Heart right ventricle (tissue), 16 donors: ENCODE measurements at regions not wholly inside any gene's neighbourhood (a gene's known extent, or its start where the extent isn't known, plus 50 kb on each side); places are given as distances from the start of the nearest gene placed in this dataset.

Experiments used
- ATAC-seq, 8 donors: fragments of 200-7000 bp; cut with Tn5 transposase; one replicate each; pipeline ENCODE4 v1.9.1; 2020; ENCODE audit warnings: mild to moderate bottlenecking in 8 of 8, moderate library complexity in 8 of 8, moderate number of reproducible peaks in 1 of 8
- DNase-seq, 2 donors: peaks; one replicate each; pipeline ENCODE4 v3.0.0-alpha.2; 2020
- H3K27ac ChIP-seq, 10 donors: fragments of 200-600 bp; sonication (generic) in 2 of 10; one replicate each; pipeline versions ENCODE4 v1.5.0 to v1.8.0; 2020 to 2022; ENCODE audit warnings: mild to moderate bottlenecking in 3 of 10
- H3K27me3 ChIP-seq, 7 donors: fragments of 200-600 bp; one replicate each; pipeline ENCODE4 v1.8.0; 2021 to 2022; ENCODE audit warnings: mild to moderate bottlenecking in 2 of 7
- H3K36me3 ChIP-seq, 9 donors: fragments of 200-600 bp; sonication (generic) in 1 of 9; one replicate each; pipeline versions ENCODE4 v1.5.0 to v1.8.0; 2020 to 2022; ENCODE audit warnings: mild to moderate bottlenecking in 2 of 9
- H3K4me1 ChIP-seq, 9 donors: fragments of 200-600 bp; sonication (generic) in 1 of 9; one replicate each; pipeline versions ENCODE4 v1.5.0 to v1.8.0; 2020 to 2022; ENCODE audit warnings: mild to moderate bottlenecking in 4 of 9
- H3K4me3 ChIP-seq, 10 donors: fragments of 200-600 bp; sonication (generic) in 2 of 10; one replicate each; pipeline versions ENCODE4 v1.5.0 to v1.8.0; 2020 to 2022; ENCODE audit warnings: mild to moderate bottlenecking in 7 of 10, moderate library complexity in 2 of 10
- H3K9me3 ChIP-seq, 11 donors: fragments of 200-600 bp in 10 of 11; sonication (generic) in 2 of 11; one replicate each; pipeline versions ENCODE4 v1.5.0 to v1.8.0; 2013 to 2022; ENCODE audit warnings: mild to moderate bottlenecking in 2 of 11, control low read depth in 1 of 11, moderate library complexity in 1 of 11
- CTCF ChIP-seq, 9 donors: fragments of 200-600 bp; sonication (generic) in 2 of 9; IDR thresholded peaks; one replicate each; pipeline versions ENCODE4 v1.5.0 to v1.8.0; 2021 to 2022; ENCODE audit warnings: antibody characterized with exemption in 9 of 9, mild to moderate bottlenecking in 5 of 9, moderate library complexity in 1 of 9
- WGBS, 2 donors: extraction: QIAGEN DNeasy Blood & Tissue Kit; methylation state at CpG; one replicate each; pipeline ENCODE4 v1.1.7; 2013; ENCODE audit warnings: inconsistent platforms in 1 of 2; 5-methylcytosine and 5-hydroxymethylcytosine counted together
- intact Hi-C, 10 donors: fragments of 100-400 bp; cut with DNase I; formaldehyde crosslinking; loops; one replicate each; pipeline versions ENCODE4 v1.11.1 to v1.14.2; 2022
- donor health status: Arrhythmogenic right ventricular cardiomyopathy.
- donor health status: ischemic (EF 13 %, LVEDD 7.1; RV severe dilation, severe dysfunction).
- donor health status: healthy with polysubstance abuse.
- donor health status: DM: no; HTN: yes; CAD: no.
- donor health status: DM: no; HTN: no; CAD: no.
- donor health status: ischemic (EF 25% LVEDD 6.9; RV normal size, moderate dysfunction).
- donor health status: ischemic (EF 25% LVEDD 5.7; RV mildly dilated, moderate dysfunction).
- donor health status: healthy.
- donor health status: DM: yes; HTN: yes; CAD: no.
- donor health status: Ischemic cardiomyopathy.
- donor health status: ischemic (EF 35%, LVEDD 5.7; RV mildly dilated, moderate dysfunction).
- donor health status: nonischemic (EF 11% LVEDD 7.7; RV severe dilation, severe dysfunction).
- donor health status: DM: yes; HTN: yes; CAD: no.
- donor health status: PGD.
- donor health status: ischemic (EF 29% LVEDD 5.4; RV normal size, mild dysfunction).
- donor health status: nonischemic (EF 23%, LVEDD 6.1; RV moderate dilation, normal function).

- intact Hi-C loops: no loop called here
- Histone ChIP-seq H3K27ac (peak overlapping the region in 2 of 10 donors; percentile 9 to 39), H3K4me3 (no peak overlapping the region), H3K4me1 (peaks cover 0 to 17% (median 4%) of the 10 kb centered on the region in 9 donors), H3K9me3 (peaks cover 0 to 7% (median 0%) of the 10 kb centered on the region in 11 donors), H3K36me3 (no peaks in the 10 kb centered on the region), H3K27me3 (peaks cover 0 to 13% (median 5%) of the 10 kb centered on the region in 7 donors)
- no peak for ATAC-seq
- 74 to 77% methylated on average over 2 of the region's 2 CpGs for WGBS, 2 donors
- no peak for TF ChIP-seq CTCF (IDR thresholded peaks at IDR 0.05)
- DNase-seq: no peak
Measured at GRCh38 chr2:85959826-85960225, 71.0 kb upstream of the ST3GAL5 start.

GRCh38 chr2:85959185-85959584 is 70.4 kb upstream of the ST3GAL5 start:
- H3K36me3 ChIP-seq: no peaks in the 10 kb centered on the region
- no peak overlapping the region for H3K4me3 ChIP-seq
- no peak for DNase-seq
- intact Hi-C loops: no loop called here
- peak overlapping the region in 3 of 10 donors; percentile 9 to 39 (median 27) for H3K27ac ChIP-seq
- no peak for TF ChIP-seq CTCF (IDR thresholded peaks at IDR 0.05)
- H3K27me3 ChIP-seq: peaks cover 0 to 13% (median 5%) of the 10 kb centered on the region in 7 donors
- H3K4me1 ChIP-seq: peaks cover 0 to 17% (median 4%) of the 10 kb centered on the region in 9 donors
- H3K9me3 ChIP-seq: peaks cover 0 to 7% (median 0%) of the 10 kb centered on the region in 11 donors
- peak in 3 of 8 donors; percentile 14 to 36 (median 26) for ATAC-seq
- WGBS, 2 donors: 52 to 65% methylated on average over 5 of the region's 5 CpGs

- H3K4me3 ChIP-seq: no peak overlapping the region
- WGBS, 2 donors: 77 to 79% methylated on average over 15 of the region's 15 CpGs
- peak overlapping the region in 3 of 10 donors; percentile 9 to 27 (median 18) for H3K27ac ChIP-seq
- peaks cover 0 to 7% (median 0%) of the 10 kb centered on the region in 11 donors for H3K9me3 ChIP-seq
- H3K36me3 ChIP-seq: no peaks in the 10 kb centered on the region
- DNase-seq: no peak
- TF ChIP-seq CTCF (IDR thresholded peaks at IDR 0.05): no peak
- intact Hi-C loops: no loop called here
- H3K27me3 ChIP-seq: peaks cover 0 to 11% (median 5%) of the 10 kb centered on the region in 7 donors
- peaks cover 0 to 17% (median 4%) of the 10 kb centered on the region in 9 donors for H3K4me1 ChIP-seq
- ATAC-seq: no peak
Measured at GRCh38 chr2:85958731-85959130, 69.9 kb upstream of the ST3GAL5 start.

GRCh38 chr2:85957256-85957655 is 68.5 kb upstream of the ST3GAL5 start:
- no peak for TF ChIP-seq CTCF (IDR thresholded peaks at IDR 0.05)
- H3K9me3 ChIP-seq: peaks cover 0 to 7% (median 0%) of the 10 kb centered on the region in 11 donors
- H3K4me1 ChIP-seq: peaks cover 0 to 17% (median 7%) of the 10 kb centered on the region in 9 donors
- no peak overlapping the region for H3K27ac ChIP-seq
- intact Hi-C loops: no loop called here
- H3K36me3 ChIP-seq: no peaks in the 10 kb centered on the region
- no peak overlapping the region for H3K4me3 ChIP-seq
- 89 to 91% methylated on average over 2 of the region's 2 CpGs for WGBS, 2 donors
- ATAC-seq (no peak), DNase-seq (no peak)
- peaks cover 0 to 10% (median 5%) of the 10 kb centered on the region in 7 donors for H3K27me3 ChIP-seq
